NOMO-1 treated with DMSO at 0.1 percent for 48 hours (cell line): ENCODE measurements at regions not wholly inside any gene's neighbourhood (a gene's known extent, or its start where the extent isn't known, plus 50 kb on each side); places are given as distances from the start of the nearest gene placed in this dataset.
A peak's percentile ranks its signal among the peaks of the same experiment; 100 is the strongest.

Source experiments
- DNase-seq: peaks from one replicate; lab custom pipeline; 2025; ENCODE audit not compliant: unreplicated experiment; lab: John Stamatoyannopoulos, UW

DNA sequence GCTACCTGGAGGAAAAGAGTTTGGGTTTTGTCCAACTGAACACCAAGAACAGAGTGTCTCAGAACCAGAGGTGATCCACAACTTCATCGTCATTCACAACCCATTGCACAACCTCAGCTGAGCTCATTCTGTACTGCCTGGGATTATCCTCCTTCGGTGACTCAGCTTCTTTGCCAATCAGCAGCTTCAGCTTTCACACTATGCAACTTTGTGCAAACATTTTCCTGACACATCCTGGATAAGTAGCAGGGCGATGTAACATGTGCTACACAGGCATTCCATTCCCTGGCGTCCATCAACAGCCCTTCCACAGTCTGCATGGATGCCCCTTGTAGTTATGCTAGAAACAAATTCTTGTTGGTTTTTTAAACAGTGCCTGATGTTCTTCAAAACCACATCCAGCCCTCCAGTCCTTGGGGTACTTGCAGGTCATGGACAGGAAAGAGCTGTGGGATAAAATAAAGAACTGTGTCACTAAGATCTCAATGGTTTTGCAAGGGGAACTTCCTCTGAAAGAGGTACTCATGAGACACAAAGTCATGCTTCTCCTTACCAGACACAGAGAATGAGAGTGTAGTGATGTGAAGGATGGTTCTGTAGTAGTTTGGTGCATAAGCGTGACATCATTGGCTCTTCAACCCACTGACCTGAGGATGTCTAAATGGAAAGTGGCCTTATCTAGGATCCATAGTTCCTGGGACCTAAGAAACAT lies 478.5 kb downstream of the KIF20B start:
- peak; percentile 89 for DNase-seq

GRCh38 chr10:90180886-90181691 lies 479.7 kb downstream of the KIF20B start:
- no peak for DNase-seq

- DNase-seq: no peak
Measured at GRCh38 chr10:90192825-90193224, 491.4 kb downstream of the KIF20B start.

DNA sequence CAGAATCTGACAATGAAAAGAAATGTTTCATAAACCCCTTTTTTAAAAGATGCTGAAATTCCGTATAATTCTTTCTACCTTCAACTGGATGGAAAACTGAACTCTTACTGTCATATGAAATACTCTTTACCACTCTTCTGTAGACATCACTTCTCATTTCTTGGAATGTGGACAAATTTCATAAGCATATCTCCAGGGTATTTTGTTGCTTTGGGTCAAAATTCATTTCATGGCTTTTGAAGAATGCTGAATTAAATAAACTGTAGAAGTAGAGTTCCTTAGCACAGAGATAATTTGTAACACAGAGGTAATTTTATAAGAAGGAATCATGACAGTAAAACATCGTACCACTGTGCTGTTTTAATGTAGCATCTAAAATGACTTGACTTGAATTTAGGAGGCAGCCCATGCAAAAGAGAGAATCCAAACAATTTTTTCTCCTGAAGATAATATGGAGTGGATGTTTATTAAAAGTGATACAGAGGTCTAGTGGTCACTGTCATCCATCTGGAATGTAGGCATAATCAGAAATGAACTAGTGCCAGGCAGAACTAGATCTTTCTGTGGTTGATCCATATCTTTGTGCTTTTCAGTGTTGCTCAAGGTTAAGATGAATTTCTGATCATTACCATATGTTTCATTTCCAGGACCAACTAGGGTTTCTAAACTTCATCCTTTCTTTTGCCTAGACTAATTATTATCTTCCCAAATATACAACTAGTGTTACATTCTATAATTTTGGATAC lies 492.0 kb downstream of the KIF20B start:
- no peak for DNase-seq

DNA sequence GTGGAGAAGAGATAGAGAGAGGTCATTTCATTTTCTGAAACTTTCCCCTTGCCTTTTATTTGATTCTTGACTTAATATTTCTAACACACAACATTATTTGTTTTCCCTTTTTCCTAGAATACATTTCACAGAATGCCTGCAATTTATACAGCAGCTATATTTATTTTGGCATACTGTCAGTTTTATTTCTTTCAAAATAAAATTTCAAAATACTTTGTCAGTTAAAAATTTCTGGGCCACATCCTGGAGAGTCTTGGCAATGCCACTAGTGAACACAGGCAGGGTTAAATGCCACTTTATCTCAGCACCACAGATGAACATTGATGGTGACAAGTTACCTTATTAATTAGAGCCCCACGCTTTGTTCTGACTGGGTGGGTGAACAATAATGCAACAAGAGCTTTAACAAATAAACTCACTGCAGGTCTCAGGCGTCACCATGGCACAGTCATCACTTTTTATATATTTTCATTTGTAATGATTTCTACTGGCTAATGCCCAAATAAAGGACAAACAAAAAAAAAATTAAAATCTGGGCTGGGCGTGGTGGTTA lies 494.0 kb downstream of the KIF20B start:
- DNase-seq: no peak

GRCh38 chr10:90197766-90198165 lies 496.4 kb downstream of the KIF20B start:
- DNase-seq: no peak

GRCh38 chr10:90199093-90199492 lies 497.7 kb downstream of the KIF20B start:
- no peak for DNase-seq

- DNase-seq: no peak
Measured at GRCh38 chr10:90199513-90199912, 498.1 kb downstream of the KIF20B start.

- DNase-seq: peak; percentile 3
Measured at GRCh38 chr10:90204131-90204955, 503.0 kb downstream of the KIF20B start.

GRCh38 chr10:90204956-90205314 lies 503.5 kb downstream of the KIF20B start:
- DNase-seq: peak; percentile 32

- DNase-seq: no peak
Measured at GRCh38 chr10:90205340-90205739, 503.9 kb downstream of the KIF20B start.

- DNase-seq: no peak
Measured at GRCh38 chr10:90213346-90213745, 512.0 kb downstream of the KIF20B start.

DNA sequence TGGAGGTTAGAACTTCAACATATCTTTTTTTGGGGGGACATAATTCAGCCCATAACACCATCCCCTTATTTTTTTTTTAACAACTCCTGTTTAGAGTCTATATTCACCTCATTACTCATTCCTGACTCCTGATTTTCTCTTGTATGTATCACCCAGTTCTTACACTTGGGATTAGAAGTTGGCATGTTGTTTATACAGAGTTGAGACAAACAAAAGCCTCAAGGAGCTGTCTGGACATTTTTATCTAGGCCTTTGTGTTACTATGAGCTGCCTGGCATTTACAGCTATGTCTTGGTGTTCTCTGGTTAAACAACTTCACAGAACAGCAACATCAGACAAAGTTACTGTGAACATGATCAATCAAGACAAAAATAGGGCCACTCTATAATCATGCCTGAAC lies 517.5 kb downstream of the KIF20B start:
- no peak for DNase-seq

- DNase-seq: no peak
Measured at GRCh38 chr10:90222372-90222771, 521.0 kb downstream of the KIF20B start.

GRCh38 chr10:90222939-90223338 lies 521.5 kb downstream of the KIF20B start:
- DNase-seq: no peak

DNA sequence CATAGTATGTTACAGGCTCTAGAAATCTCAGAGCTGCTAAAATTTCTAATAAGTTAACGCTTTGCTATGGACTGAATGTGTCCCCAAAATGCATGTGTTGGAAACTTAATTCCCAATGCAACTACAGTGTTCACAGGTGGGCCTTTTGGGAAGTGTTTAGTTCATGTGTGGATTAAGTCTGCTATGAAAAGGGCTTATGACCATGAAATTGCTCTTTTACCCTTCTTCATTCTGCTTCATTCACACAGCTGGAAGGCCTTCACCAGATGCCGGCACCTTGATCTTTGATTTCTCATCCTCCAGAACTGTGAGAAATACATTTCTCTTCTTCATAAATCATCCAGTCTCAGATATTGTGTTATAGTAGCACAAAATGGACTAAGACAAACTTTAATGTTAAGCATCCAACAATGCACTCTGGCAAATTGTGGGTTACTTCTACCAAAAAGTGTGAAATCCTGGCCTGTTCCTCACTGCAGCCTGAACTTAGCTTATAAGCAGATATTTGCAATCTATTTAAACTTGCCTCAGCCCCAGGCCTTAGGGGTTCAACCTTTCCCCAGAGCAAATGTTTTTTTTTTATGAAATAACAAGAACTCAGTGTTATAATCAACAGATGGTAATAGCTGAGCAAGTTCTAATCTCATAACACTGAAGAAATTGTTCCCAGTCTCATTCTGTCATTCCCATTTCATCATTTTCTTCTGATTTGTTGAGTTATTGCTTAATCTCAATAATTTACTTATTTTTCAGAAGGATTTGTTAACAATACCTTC lies 523.6 kb downstream of the KIF20B start:
- no peak for DNase-seq

GRCh38 chr10:90226517-90226916 lies 525.1 kb downstream of the KIF20B start:
- DNase-seq: no peak

GRCh38 chr10:90227217-90227656 lies 525.8 kb downstream of the KIF20B start:
- DNase-seq: no peak

DNA sequence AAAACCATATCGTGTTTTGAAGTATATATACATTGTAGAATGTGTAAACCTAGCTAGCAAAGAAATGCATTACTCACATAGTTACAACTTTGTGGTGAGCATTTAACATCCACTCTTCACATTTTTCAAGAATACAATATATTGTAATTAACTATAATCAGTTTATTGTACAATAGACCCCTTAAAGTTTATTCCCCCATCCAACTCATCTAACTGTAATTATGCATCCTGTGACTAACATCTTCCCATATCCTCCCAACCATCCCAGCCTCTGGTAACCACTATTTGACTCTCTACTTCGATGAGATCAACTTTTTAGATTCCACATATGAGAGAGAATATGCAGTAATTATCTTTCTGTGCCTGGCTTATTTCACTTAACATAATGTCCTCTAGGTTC lies 526.4 kb downstream of the KIF20B start:
- no peak for DNase-seq

DNA sequence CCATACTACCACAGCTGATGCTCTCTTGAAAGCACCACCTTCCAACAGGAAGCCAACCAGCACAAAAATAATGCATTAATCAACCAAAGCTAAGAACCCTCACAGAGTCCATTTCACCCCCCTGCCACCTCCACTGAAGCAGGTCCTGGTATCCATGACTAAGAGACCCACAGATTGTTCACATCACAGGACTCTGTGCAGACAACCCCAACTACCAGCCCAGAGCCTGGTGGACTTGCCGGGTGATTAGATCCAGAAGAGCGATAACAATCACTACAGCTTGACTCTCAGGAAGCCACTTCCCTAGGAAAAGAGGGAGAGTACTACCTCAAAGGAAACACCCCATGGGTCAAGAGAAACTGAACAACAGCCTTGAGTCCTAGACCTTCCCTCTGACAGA lies 528.1 kb downstream of the KIF20B start:
- no peak for DNase-seq
